GM12878 (cell line): ENCODE measurements at regions not wholly inside any gene's neighbourhood (a gene's known extent, or its start where the extent isn't known, plus 50 kb on each side); places are given as distances from the start of the nearest gene placed in this dataset.

Source experiments
- ATAC-seq: fragments of 200-7000 bp; cut with Tn5 transposase; 3 replicates; pipeline ENCODE4 v1.9.1; 2020; ENCODE audit warnings: mild to moderate bottlenecking, moderate library complexity
- BruUV-seq: library from RNA; stranded (reverse); fragments of 400-500 nt; replicated peaks from 2 replicates; lab custom pipeline; 2021; lab: Mats Ljungman, UMichigan
- CTCF ChIA-PET: fragments of 300-600 bp; sonication (Branson Sonifier 250); formaldehyde crosslinking; extraction: SDS; loops from one replicate; lab custom pipeline; 2021; ENCODE audit warnings: inconsistent platforms; lab: Yijun Ruan, JAX
- POLR2A ChIA-PET: fragments of 350-600 bp; formaldehyde crosslinking; extraction: SDS; loops from one replicate; lab custom pipeline; 2021; ENCODE audit warnings: inconsistent platforms; lab: Charles Lee
- RAD21 ChIA-PET: fragments of 300-600 bp; sonication (Branson Sonifier 250); formaldehyde crosslinking; loops from one replicate; lab custom pipeline; 2023; ENCODE audit warnings: antibody characterized with exemption; ENCODE audit not compliant: unreplicated experiment; lab: Charles Lee
- SMC1A ChIA-PET: fragments of 300-600 bp; sonication (Branson Sonifier 250); formaldehyde crosslinking; loops from one replicate; lab custom pipeline; 2023; ENCODE audit not compliant: unreplicated experiment, uncharacterized antibody; lab: Charles Lee
- DNase-seq: peaks from one replicate; pipeline ENCODE4 v3.0.0-alpha.2; 2011; ENCODE audit warnings: low read depth, low spot score
- FAIRE-seq: peaks from 3 replicates; lab custom pipeline; 2011; peaks lifted over from hg19 to GRCh38; lab: Jason Lieb, UNC
- H2AFZ ChIP-seq: 2 replicates; pipeline ENCODE4 v1.6.0; 2011; ENCODE audit warnings: low read depth, low read length, control low read depth; ENCODE audit not compliant: control insufficient read depth
- H3K27ac ChIP-seq: 2 replicates; pipeline ENCODE4 v1.5.1; 2011; ENCODE audit warnings: control low read depth; ENCODE audit not compliant: control insufficient read depth, insufficient read depth
- H3K27me3 ChIP-seq, 2 experiments: replicated peaks in 1 of 2; 2 replicates each; pipeline versions ENCODE4 v1.6.0 to v1.6.1; 2011; ENCODE audit warnings: low read length in 1 of 2; ENCODE audit not compliant: control insufficient read depth in 2 of 2, insufficient read depth in 2 of 2
- H3K36me3 ChIP-seq, 2 experiments: 2 replicates each; pipeline ENCODE4 v1.5.1; 2011; ENCODE audit warnings: low read length in 1 of 2; ENCODE audit not compliant: control insufficient read depth in 2 of 2, insufficient read depth in 2 of 2
- H3K4me1 ChIP-seq: 2 replicates; pipeline ENCODE4 v1.6.1; 2011; ENCODE audit warnings: mild to moderate bottlenecking, low read length, moderate library complexity, mixed read lengths; ENCODE audit not compliant: control insufficient read depth, insufficient read depth
- H3K4me2 ChIP-seq: 2 replicates; pipeline ENCODE4 v1.6.0; 2011; ENCODE audit warnings: control low read depth; ENCODE audit not compliant: control insufficient read depth, insufficient read depth
- H3K4me3 ChIP-seq: fragments of 200-600 bp; sonication (generic); 2 replicates; pipeline ENCODE4 v1.5.1; 2016
- H3K79me2 ChIP-seq: 2 replicates; pipeline ENCODE4 v1.6.0; 2011; ENCODE audit warnings: low read length; ENCODE audit not compliant: control insufficient read depth, insufficient read depth
- H3K9ac ChIP-seq: 2 replicates; pipeline ENCODE4 v1.8.0; 2011; ENCODE audit warnings: low read length, control low read depth, mixed read lengths; ENCODE audit not compliant: control insufficient read depth, insufficient read depth
- H3K9me3 ChIP-seq: replicated peaks from 3 replicates; pipeline ENCODE4 v1.5.1; 2011; ENCODE audit warnings: mild to moderate bottlenecking, low read length; ENCODE audit not compliant: control insufficient read depth, insufficient read depth
- H4K20me1 ChIP-seq: 2 replicates; pipeline ENCODE4 v1.6.0; 2011; ENCODE audit not compliant: control insufficient read depth, insufficient read depth
- E2F4 ChIP-seq: IDR thresholded peaks from 2 replicates; pipeline ENCODE4 v1.6.1; 2012; ENCODE audit warnings: low read depth, low read length, improper control_type of control experiment
- EGR1 ChIP-seq, 2 experiments: IDR thresholded peaks; 1 replicate in 1 of 2; 2 replicates in 1 of 2; pipeline ENCODE4 v1.6.1; 2011 to 2012; ENCODE audit warnings: low read depth in 2 of 2, low read length in 2 of 2, borderline replicate concordance in 1 of 2, mild to moderate bottlenecking in 1 of 2, moderate library complexity in 1 of 2
- GABPA ChIP-seq: IDR thresholded peaks from 2 replicates; pipeline ENCODE4 v1.6.1; 2014; ENCODE audit warnings: antibody characterized with exemption, low read depth, mild to moderate bottlenecking, inconsistent platforms
- HDAC2 ChIP-seq: fragments of 200-600 bp; sonication (generic); IDR thresholded peaks from 2 replicates; pipeline ENCODE4 v1.6.1; 2017
- HSF1 ChIP-seq: fragments of 150-350 bp; IDR thresholded peaks from 2 replicates; pipeline ENCODE4 v1.6.1; 2014; ENCODE audit warnings: mild to moderate bottlenecking, low read depth, low read length
- MTA3 ChIP-seq: IDR thresholded peaks from 2 replicates; pipeline ENCODE4 v1.6.1; 2012; ENCODE audit warnings: low read length, inconsistent platforms, borderline replicate concordance
- NFXL1 ChIP-seq: fragments of 450-650 bp; IDR thresholded peaks from 2 replicates; pipeline ENCODE4 v1.6.1; 2017; ENCODE audit warnings: antibody characterized with exemption, mild to moderate bottlenecking, borderline replicate concordance
- NR2C1 ChIP-seq: fragments of 450-650 bp; IDR thresholded peaks from 2 replicates; pipeline ENCODE4 v1.6.1; 2017; ENCODE audit warnings: antibody characterized with exemption, mild to moderate bottlenecking, moderate library complexity
- PBX3 ChIP-seq: IDR thresholded peaks from 2 replicates; pipeline ENCODE4 v1.6.1; 2011; ENCODE audit warnings: mild to moderate bottlenecking, low read depth, low read length, moderate library complexity; ENCODE audit not compliant: insufficient replicate concordance
- SPI1 ChIP-seq: IDR thresholded peaks from 2 replicates; pipeline ENCODE4 v1.6.1; 2011; ENCODE audit warnings: low read depth, mild to moderate bottlenecking, low read length, moderate library complexity, borderline replicate concordance; ENCODE audit not compliant: insufficient read depth
- TCF12 ChIP-seq: IDR thresholded peaks from 2 replicates; pipeline ENCODE4 v1.6.1; 2011; ENCODE audit warnings: low read depth, mild to moderate bottlenecking, low read length
- ZNF207 ChIP-seq: fragments of 450-650 bp; IDR thresholded peaks from 2 replicates; pipeline ENCODE4 v1.6.1; 2014; ENCODE audit warnings: antibody characterized with exemption, mild to moderate bottlenecking, borderline replicate concordance
- ZNF217 ChIP-seq: fragments of 450-650 bp; IDR thresholded peaks from 2 replicates; pipeline ENCODE4 v1.6.1; 2017; ENCODE audit warnings: antibody characterized with exemption, mild to moderate bottlenecking
- WGBS: methylation state at CpG from one replicate; pipeline ENCODE4 v1.1.6; 2016; ENCODE audit warnings: low lambda C conversion rate; ENCODE audit not compliant: insufficient replicate concordance, insufficient coverage; ENCODE audit errors: missing lambda C conversion rate; 5-methylcytosine and 5-hydroxymethylcytosine counted together
- in situ Hi-C: fragments of 300-500 bp; cut with MboI; formaldehyde crosslinking; loops from 9 replicates; pipeline ENCODE4 v1.14.3; 2018; ENCODE audit warnings: mixed read lengths
- intact Hi-C: fragments of 100-400 bp; cut with micrococcal nuclease; formaldehyde crosslinking; loops from one replicate; pipeline ENCODE4 v1.14.2; 2022; ENCODE audit not compliant: unreplicated experiment

- H3K79me2 ChIP-seq: no peaks in the 10 kb centered on the region
- no peaks in the 10 kb centered on the region for H3K27me3 ChIP-seq
- H3K36me3 ChIP-seq: no peaks in the 10 kb centered on the region
- H3K9ac ChIP-seq: no peak overlapping the region
- RAD21 ChIA-PET: no interaction called here
- no peak overlapping the region for H3K4me2 ChIP-seq
- CTCF ChIA-PET: no interaction called here
- no peak for FAIRE-seq
- no peaks in the 10 kb centered on the region for H3K9me3 ChIP-seq
- H2AFZ ChIP-seq: no peak overlapping the region
- BruUV-seq: no TSS peak
- SMC1A ChIA-PET: interaction anchor here (0.6 kb wide), 1 partner anchor 760 kb away, joined by 4 read pairs; no protein-coding TSS in a partner anchor
- DNase-seq: no peak
- POLR2A ChIA-PET: no interaction called here
- H3K27ac ChIP-seq: no peak overlapping the region
- WGBS: 19% methylated on average over 4 of the region's 4 CpGs
- H4K20me1 ChIP-seq: no peaks in the 10 kb centered on the region
- TF ChIP-seq EGR1 (IDR thresholded peaks at IDR 0.05; ENCODE audit: borderline replicate concordance in 1 of 2, low read depth in 2 of 2, low read length in 2 of 2): no peak
- TF ChIP-seq HSF1: no peak
- no peak for TF ChIP-seq SPI1
- no peak for TF ChIP-seq GABPA
- TF ChIP-seq TCF12: no peak
- TF ChIP-seq PBX3: no peak
- TF ChIP-seq ZNF217: no peak
- no peak for TF ChIP-seq NFXL1
- no peak for TF ChIP-seq HDAC2
- no peak for TF ChIP-seq ZNF207
- TF ChIP-seq E2F4: no peak
- no peak for TF ChIP-seq NR2C1
- no peak for TF ChIP-seq MTA3
- intact Hi-C loops: no loop called here
- H3K4me1 ChIP-seq: no peaks in the 10 kb centered on the region
- in situ Hi-C loops: no loop called here
- H3K4me3 ChIP-seq: no peak overlapping the region
- no peak for ATAC-seq
These were observed 124.2 kb upstream of the TSPAN8 start for GRCh38 chr12:71282020-71282419.
